ENCODE measurements at regions not wholly inside any gene's neighbourhood (a gene's known extent, or its start where the extent isn't known, plus 50 kb on each side); places are given as distances from the start of the nearest gene placed in this dataset.

DNA sequence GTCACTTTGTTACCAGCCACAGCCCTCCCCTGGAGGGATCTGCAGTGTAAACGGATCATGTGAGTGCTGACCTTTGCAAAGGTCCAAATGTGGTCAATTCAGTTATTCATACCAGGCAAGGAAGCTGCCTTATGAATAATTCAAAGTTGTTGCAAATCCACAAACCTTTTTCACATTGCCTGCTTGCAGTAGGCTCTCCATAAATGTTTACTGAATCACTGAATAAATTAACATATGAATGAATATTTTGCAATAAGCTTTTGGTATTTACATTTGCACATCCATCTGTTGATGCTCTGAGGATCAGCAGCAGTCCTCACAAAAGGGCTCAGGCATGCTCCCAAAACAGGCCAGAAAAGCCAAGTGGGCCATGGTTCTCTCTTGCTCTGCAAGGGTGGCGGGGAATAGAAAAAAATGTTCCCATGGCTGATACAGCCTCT is 156.8 kb downstream of the VAPA start:
- Histone ChIP-seq H3K36me3 (no peaks in the 10 kb centered on the region), H3K9me3 (no peaks in the 10 kb centered on the region), H3K27me3 (no peaks in the 10 kb centered on the region), H3K4me3 (no peak overlapping the region), H3K4me1 (peaks cover 0 to 20% of the 10 kb centered on the region in 2 donors), H3K27ac (no peak overlapping the region)
- DNase-seq (ENCODE audit: low spot score) = no peak
- TF ChIP-seq, protein P1, sequence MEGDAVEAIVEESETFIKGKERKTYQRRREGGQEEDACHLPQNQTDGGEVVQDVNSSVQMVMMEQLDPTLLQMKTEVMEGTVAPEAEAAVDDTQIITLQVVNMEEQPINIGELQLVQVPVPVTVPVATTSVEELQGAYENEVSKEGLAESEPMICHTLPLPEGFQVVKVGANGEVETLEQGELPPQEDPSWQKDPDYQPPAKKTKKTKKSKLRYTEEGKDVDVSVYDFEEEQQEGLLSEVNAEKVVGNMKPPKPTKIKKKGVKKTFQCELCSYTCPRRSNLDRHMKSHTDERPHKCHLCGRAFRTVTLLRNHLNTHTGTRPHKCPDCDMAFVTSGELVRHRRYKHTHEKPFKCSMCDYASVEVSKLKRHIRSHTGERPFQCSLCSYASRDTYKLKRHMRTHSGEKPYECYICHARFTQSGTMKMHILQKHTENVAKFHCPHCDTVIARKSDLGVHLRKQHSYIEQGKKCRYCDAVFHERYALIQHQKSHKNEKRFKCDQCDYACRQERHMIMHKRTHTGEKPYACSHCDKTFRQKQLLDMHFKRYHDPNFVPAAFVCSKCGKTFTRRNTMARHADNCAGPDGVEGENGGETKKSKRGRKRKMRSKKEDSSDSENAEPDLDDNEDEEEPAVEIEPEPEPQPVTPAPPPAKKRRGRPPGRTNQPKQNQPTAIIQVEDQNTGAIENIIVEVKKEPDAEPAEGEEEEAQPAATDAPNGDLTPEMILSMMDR (IDR thresholded peaks at IDR 0.05) = no peak

- no peaks in the 10 kb centered on the region for H3K36me3 ChIP-seq
- DNase-seq (ENCODE audit: low spot score) = no peak
- no peak overlapping the region for H3K4me3 ChIP-seq
- H3K27me3 ChIP-seq = no peaks in the 10 kb centered on the region
- H3K4me1 ChIP-seq = peaks cover 0 to 19% of the 10 kb centered on the region in 2 donors
- TF ChIP-seq, protein P1 (IDR thresholded peaks at IDR 0.05) = no peak
- no peak overlapping the region for H3K27ac ChIP-seq
- H3K9me3 ChIP-seq = no peaks in the 10 kb centered on the region
These were observed 158.9 kb downstream of the VAPA start for GRCh38 chr18:10072671-10073175.

DNA sequence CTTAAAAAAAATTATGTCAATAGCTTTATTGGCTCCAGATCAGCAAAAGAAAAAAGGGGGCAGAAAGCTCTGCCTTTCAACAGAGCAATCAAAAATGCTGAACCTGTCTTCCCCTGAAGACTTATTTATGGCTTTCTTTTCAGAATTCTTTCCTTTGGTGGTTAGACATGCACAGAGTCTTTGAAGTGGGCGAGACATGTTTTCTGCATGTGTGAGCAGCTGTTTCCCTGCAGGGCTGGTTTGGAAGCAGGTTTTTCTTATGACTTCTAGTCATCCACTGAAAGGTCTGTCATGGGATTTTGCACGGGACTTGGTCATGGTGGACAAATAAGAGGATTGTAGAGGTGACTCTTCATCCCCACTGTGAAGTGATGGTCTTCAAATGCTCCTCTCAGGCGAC is 160.3 kb downstream of the VAPA start:
- Histone ChIP-seq H3K36me3 (no peaks in the 10 kb centered on the region), H3K4me3 (no peak overlapping the region), H3K27me3 (no peaks in the 10 kb centered on the region), H3K4me1 (peaks cover 0 to 10% of the 10 kb centered on the region in 2 donors), H3K27ac (no peak overlapping the region), H3K9me3 (no peaks in the 10 kb centered on the region)
- TF ChIP-seq, protein P1 (IDR thresholded peaks at IDR 0.05) = no peak
- no peak for DNase-seq (ENCODE audit: low spot score)

DNA sequence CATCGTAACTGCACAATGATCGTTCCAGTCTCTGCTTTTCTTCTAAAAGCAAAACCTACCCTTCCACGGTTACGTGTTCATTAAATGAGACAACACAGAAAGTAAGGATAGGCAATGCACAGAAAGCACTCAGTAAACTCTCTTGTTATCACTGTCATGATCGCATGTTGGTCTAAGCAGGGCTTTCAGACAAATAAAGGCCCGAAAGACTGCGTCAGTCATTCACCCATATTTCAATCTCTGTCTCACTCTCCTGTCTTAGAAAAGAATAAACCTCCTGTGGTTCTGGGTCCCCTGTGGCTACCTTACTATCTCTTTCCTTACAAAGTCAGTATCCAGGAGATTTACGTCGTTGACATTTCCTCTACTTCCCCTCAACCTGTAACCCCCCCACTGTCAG is 160.9 kb downstream of the VAPA start:
- TF ChIP-seq, protein P1 (IDR thresholded peaks at IDR 0.05) = no peak
- no peak overlapping the region for H3K4me3 ChIP-seq
- no peak for DNase-seq (ENCODE audit: low spot score)
- H3K27ac ChIP-seq = no peak overlapping the region
- peaks cover 0 to 10% of the 10 kb centered on the region in 2 donors for H3K4me1 ChIP-seq
- H3K36me3 ChIP-seq = no peaks in the 10 kb centered on the region
- H3K27me3 ChIP-seq = no peaks in the 10 kb centered on the region
- H3K9me3 ChIP-seq = no peaks in the 10 kb centered on the region

DNA sequence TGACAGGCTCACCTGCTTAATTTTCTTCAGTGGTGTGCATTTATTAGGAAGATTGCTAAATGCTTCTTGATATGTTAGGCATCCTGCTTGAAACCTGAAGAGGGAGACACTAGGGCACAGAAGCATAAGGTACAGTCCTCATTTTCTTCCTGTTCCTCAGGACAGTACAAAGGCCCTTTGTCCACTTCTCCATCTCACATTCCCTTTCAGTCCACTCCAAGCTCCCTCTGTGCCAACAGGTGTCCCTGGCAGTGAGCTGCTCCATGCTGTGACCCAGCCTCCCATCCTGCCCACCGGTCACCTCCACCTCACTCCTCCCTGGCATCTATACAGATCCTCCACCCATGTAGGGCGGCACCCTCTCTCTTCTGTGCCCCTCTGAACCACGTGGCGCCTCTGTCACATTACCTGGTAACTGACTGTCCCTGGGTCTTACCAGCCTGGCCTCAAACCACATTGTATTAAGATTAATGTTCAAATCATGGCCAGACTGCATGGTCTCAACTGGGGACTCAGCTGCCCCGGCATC is 162.8 kb downstream of the VAPA start:
- no peak for DNase-seq (ENCODE audit: low spot score)
- H3K36me3 ChIP-seq = no peaks in the 10 kb centered on the region
- no peaks in the 10 kb centered on the region for H3K4me1 ChIP-seq
- no peak overlapping the region for H3K4me3 ChIP-seq
- TF ChIP-seq, protein P1 (IDR thresholded peaks at IDR 0.05) = no peak
- no peaks in the 10 kb centered on the region for H3K27me3 ChIP-seq
- H3K27ac ChIP-seq = no peak overlapping the region
- no peaks in the 10 kb centered on the region for H3K9me3 ChIP-seq

GRCh38 chr18:10077986-10078385 is 164.2 kb downstream of the VAPA start:
- TF ChIP-seq, protein P1 (IDR thresholded peaks at IDR 0.05) = no peak
- Histone ChIP-seq H3K4me3 (no peak overlapping the region), H3K4me1 (no peaks in the 10 kb centered on the region), H3K27me3 (no peaks in the 10 kb centered on the region), H3K9me3 (peaks cover 0 to 4% of the 10 kb centered on the region in 2 donors), H3K27ac (no peak overlapping the region), H3K36me3 (no peaks in the 10 kb centered on the region)
- DNase-seq (ENCODE audit: low spot score) = no peak
